ENCODE measurements at regions not wholly inside any gene's neighbourhood (a gene's known extent, or its start where the extent isn't known, plus 50 kb on each side); places are given as distances from the start of the nearest gene placed in this dataset.

DNA sequence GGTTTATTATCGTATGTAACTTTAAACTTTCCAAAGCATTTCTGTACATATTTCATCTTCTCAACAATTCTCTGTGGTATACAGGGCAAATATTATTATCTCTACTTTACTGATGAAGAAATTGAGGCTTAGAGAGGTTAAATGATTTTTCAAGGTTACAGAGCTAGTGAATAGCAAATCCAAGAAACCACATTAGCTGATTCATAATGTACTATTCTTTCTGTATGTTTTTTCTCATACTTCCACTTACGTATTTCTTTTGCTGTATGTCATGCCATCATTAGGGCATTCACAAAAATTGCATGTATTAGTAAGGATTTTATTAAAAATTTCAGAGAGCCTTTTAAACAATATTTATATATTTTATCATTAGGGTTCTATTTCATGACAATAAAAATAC, 372.4 kb upstream of the DMAC1 start:
- peaks cover 0 to 2% (median 0%) of the 10 kb centered on the region in 3 donors for H3K4me1 Mint-ChIP-seq
- H3K27ac Mint-ChIP-seq: no peak overlapping the region
- H3K4me3 Mint-ChIP-seq: no peak overlapping the region
- peaks cover 0 to 17% (median 11%) of the 10 kb centered on the region in 3 donors for H3K27me3 Mint-ChIP-seq
- DNase-seq: no peak
- ATAC-seq (ENCODE audit: low read depth in 2 of 2): no peak
- H3K9me3 Mint-ChIP-seq: peaks cover 0 to 2% (median 0%) of the 10 kb centered on the region in 7 donors
- no peaks in the 10 kb centered on the region for H3K36me3 Mint-ChIP-seq

DNA sequence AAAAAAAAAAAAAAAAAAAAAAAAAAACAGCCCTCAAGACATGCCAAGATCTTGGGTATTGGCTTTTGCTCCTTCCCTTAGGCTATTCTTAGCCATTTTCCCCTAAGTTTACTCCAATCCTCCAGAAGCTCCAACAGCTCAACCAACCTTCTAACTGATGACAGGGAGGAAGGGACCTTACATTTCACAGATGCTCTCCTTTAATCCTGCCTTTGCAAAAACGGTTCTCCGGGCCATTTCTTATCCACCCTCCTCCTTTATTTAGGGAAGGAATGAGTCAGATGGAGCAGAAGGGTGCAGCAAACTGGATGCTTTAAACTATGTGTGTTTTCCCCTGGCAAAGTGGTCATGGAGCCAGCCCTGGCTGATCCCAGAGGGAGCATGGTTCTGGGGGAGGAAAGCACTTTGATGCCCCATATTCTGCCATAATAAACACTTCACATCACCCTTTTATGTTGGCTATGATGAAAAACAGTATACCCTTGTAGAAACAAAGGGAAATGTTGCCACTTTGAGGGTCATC, 369.4 kb upstream of the DMAC1 start:
- peaks cover 4 to 25% (median 17%) of the 10 kb centered on the region in 3 donors for H3K27me3 Mint-ChIP-seq
- H3K27ac Mint-ChIP-seq: no peak overlapping the region
- ATAC-seq (ENCODE audit: low read depth in 2 of 2) (no peak), DNase-seq (no peak)
- H3K9me3 Mint-ChIP-seq: peaks cover 0 to 2% (median 0%) of the 10 kb centered on the region in 7 donors
- H3K36me3 Mint-ChIP-seq: no peaks in the 10 kb centered on the region
- no peak overlapping the region for H3K4me3 Mint-ChIP-seq
- peaks cover 0 to 2% (median 0%) of the 10 kb centered on the region in 3 donors for H3K4me1 Mint-ChIP-seq

DNA sequence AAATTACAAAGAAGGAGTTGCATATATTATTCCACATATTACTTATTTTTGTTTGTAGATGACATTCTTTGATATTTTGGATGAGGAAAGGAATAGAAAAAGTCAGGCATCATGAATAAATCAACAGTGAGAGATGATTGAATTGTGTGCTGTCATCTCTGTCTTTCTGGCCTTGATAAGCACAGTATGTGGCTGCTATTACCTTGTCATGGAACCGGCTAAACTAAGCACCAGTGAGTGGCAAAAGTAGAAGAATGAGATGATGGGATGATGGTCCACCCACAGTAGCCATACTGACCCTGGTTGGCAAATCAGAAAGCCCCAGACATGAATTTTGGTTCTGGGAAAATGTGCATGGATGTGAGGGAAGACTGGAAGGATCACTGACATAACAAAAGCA, 361.2 kb upstream of the DMAC1 start:
- peak overlapping the region in 1 of 6 donors; percentile 4 for H3K27ac Mint-ChIP-seq
- H3K9me3 Mint-ChIP-seq: peaks cover 0 to 2% (median 0%) of the 10 kb centered on the region in 7 donors
- H3K4me1 Mint-ChIP-seq: peaks cover 8 to 12% (median 8%) of the 10 kb centered on the region in 3 donors

DNA sequence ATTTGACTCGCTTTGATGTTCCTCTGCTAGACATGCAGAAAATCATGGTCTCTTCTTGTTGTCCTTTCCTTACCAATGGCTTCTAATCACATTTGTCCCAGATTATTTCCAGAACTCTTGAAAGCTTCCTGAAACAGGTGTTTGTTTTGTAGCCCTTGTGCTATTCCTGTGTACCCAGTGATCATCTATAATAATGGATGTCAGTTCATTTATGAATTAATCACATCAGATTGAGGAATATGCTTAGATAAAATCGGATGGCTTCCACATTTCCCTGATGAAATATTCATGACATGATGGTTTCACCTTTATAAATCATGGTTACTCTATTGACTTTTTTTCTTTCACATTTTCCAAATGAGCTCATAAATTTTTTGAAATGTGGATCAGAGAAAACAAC, 359.0 kb upstream of the DMAC1 start:
- DNase-seq (no peak), ATAC-seq (ENCODE audit: low read depth in 2 of 2) (no peak)
- Mint-ChIP-seq H3K36me3 (no peaks in the 10 kb centered on the region), H3K27me3 (no peaks in the 10 kb centered on the region), H3K4me3 (no peak overlapping the region), H3K27ac (no peak overlapping the region), H3K4me1 (peaks cover 12 to 14% (median 12%) of the 10 kb centered on the region in 3 donors), H3K9me3 (peaks cover 0 to 2% (median 0%) of the 10 kb centered on the region in 7 donors)

More for the DNA sequence above, 361.2 kb upstream of the DMAC1 start:
- Mint-ChIP-seq H3K4me3 (no peak overlapping the region), H3K27me3 (no peaks in the 10 kb centered on the region), H3K36me3 (no peaks in the 10 kb centered on the region)
- no peak for ATAC-seq (ENCODE audit: low read depth in 2 of 2)
- no peak for DNase-seq

DNA sequence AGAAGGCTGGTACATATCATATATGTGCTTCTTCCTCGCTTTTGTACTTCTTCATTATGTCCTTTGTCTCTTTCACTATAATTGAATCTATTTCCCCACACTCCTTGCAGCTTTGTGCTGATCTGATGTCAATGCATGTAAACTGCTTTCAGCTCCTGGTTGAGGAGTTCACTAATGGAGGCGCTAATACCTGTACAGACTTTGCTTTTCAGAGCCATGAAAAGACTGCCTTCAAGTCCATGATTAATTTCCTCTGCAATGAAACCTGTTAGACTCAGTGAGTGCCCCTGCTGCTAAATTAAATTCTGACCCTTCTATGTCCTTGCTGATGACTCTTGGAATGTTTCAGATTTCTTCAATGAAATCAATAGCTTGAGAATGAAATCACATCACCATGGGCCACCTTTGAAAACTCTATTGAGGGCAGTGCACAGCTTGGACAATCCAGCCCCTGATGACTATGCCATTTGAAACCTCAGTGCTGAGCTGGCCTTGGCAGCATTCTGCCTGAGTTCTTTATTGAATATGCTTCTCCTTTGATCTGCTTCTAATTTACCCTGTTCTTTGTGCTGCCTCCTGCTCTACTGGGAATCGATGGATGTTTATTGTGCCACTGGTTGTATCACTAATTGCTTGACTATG, 358.2 kb upstream of the DMAC1 start:
- ATAC-seq (ENCODE audit: low read depth in 2 of 2) (no peak), DNase-seq (no peak)
- Mint-ChIP-seq H3K27ac (peak overlapping the region in 1 of 6 donors; percentile 58), H3K4me3 (no peak overlapping the region), H3K9me3 (peaks cover 0 to 5% (median 2%) of the 10 kb centered on the region in 7 donors), H3K4me1 (peaks cover 12 to 14% (median 12%) of the 10 kb centered on the region in 3 donors), H3K27me3 (no peaks in the 10 kb centered on the region), H3K36me3 (no peaks in the 10 kb centered on the region)

DNA sequence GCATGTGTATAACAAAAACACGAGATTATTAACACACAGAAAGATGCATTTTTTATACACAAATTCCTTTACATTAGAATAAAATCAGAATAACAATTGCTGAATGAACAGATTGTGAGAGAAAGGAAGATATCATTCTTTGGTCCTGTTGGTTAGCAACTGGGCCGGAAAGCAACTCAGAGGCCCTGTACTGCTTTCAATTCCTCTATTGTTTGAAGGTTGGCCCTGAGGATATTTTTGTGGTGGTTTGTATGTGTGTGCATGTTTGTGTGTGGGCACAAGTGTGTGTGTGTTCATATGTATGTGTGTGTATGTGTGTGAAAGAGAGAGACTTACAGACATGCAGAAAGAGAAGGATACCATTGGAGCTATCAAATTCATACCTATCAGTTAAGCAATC, 356.8 kb upstream of the DMAC1 start:
- peaks cover 0 to 3% of the 10 kb centered on the region in 2 donors for H3K36me3 Mint-ChIP-seq
- ATAC-seq (ENCODE audit: low read depth in 2 of 2) (peak; percentile 89 to 98), DNase-seq (peak; percentile 33)
- H3K27ac Mint-ChIP-seq: peak overlapping the region in 3 of 6 donors; percentile 10 to 60 (median 14)
- H3K27me3 Mint-ChIP-seq: no peaks in the 10 kb centered on the region
- peaks cover 12 to 14% (median 12%) of the 10 kb centered on the region in 3 donors for H3K4me1 Mint-ChIP-seq
- H3K9me3 Mint-ChIP-seq: peaks cover 0 to 13% (median 6%) of the 10 kb centered on the region in 7 donors
- H3K4me3 Mint-ChIP-seq: no peak overlapping the region

DNA sequence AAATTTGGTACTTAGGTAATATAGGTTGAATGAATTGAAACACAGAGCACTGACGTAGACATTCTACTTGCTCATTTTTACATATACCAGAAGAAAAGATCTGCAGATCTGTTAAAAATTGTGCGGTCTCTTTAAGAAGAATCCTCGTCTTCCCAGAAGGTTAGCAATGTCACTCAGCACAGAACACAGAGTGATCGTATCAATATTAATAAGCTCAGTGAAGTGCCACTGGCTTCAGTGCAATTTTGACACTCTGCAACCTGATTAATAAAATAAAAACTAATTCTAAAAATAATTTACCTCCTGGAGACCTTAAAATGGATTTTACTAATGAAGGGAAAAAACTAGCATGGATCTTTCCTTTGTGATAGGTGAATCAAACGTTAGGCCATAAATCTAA, 356.1 kb upstream of the DMAC1 start:
- H3K9me3 Mint-ChIP-seq: peaks cover 0 to 19% (median 12%) of the 10 kb centered on the region in 7 donors
- peaks cover 4 to 10% of the 10 kb centered on the region in 2 donors for H3K36me3 Mint-ChIP-seq
- no peak overlapping the region for H3K27ac Mint-ChIP-seq
- ATAC-seq (ENCODE audit: low read depth in 2 of 2) (no peak), DNase-seq (no peak)
- peaks cover 12 to 14% (median 12%) of the 10 kb centered on the region in 3 donors for H3K4me1 Mint-ChIP-seq
- H3K27me3 Mint-ChIP-seq: no peaks in the 10 kb centered on the region
- H3K4me3 Mint-ChIP-seq: no peak overlapping the region

DNA sequence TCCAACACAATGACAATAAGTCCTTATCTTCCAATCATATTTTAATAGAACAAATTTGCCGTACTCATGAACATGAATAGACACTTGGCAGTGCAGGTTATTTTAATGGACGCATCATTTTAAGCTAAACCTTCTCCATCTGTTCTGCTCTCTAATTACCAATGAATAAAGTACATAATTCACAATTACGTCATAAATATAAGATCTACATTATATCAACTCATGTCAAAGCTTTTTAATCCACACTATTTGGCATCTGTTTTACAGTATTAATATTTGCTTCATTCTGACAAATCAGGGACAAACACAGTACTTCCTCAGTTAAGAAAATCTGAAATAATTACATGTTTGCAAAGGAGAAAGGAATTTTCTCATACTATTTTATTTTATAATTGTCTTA, 344.1 kb upstream of the DMAC1 start:
- Mint-ChIP-seq H3K27me3 (peaks cover 0 to 16% (median 14%) of the 10 kb centered on the region in 3 donors), H3K4me3 (no peak overlapping the region), H3K9me3 (peaks cover 0 to 3% (median 0%) of the 10 kb centered on the region in 7 donors), H3K36me3 (peaks cover 0 to 6% of the 10 kb centered on the region in 2 donors), H3K27ac (no peak overlapping the region), H3K4me1 (no peaks in the 10 kb centered on the region)
- DNase-seq (no peak), ATAC-seq (ENCODE audit: low read depth in 2 of 2) (no peak)

DNA sequence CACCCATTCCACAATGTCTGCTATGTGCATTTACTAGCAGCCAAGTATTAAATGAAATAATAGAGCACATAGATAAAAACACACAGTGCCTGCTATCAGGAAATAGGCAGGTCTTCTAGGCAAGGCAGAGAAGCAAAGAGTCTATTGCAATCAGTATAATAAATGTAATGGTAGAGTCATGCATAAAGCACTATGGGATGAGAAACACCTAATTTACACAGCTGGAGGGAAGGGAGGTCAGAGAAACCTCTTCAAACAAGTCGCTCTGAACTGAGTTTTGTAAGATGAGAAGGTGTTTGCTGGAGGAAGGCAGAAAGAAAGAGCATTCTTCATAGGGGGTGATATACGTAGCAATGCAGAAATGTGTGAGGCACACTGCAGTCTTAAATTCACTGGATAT, 341.0 kb upstream of the DMAC1 start:
- Mint-ChIP-seq H3K9me3 (peaks cover 0 to 3% (median 0%) of the 10 kb centered on the region in 7 donors), H3K4me3 (no peak overlapping the region), H3K27me3 (peaks cover 0 to 6% (median 0%) of the 10 kb centered on the region in 3 donors), H3K4me1 (peaks cover 0 to 11% (median 5%) of the 10 kb centered on the region in 3 donors), H3K27ac (no peak overlapping the region), H3K36me3 (no peaks in the 10 kb centered on the region)
- ATAC-seq (ENCODE audit: low read depth in 2 of 2) (no peak), DNase-seq (no peak)

DNA sequence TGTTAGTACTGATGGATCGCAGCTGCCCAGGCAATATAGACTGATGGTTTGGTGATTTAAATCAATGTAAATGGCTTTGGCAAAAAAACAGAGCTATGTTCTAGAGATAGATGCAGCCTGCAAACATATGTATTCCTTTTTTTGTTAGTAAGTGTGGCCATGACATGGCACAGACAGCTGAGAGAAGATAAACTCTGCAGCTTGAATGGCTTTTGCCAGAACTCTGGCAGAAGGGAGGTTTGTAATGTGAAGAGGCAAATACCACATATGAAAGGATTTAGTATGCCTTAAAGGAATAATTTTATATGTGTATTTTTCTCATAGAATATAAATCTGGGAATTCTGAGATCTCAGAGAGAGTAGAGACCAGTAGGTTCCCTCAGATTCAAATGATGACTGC, 340.2 kb upstream of the DMAC1 start:
- H3K27me3 Mint-ChIP-seq: peaks cover 0 to 6% (median 0%) of the 10 kb centered on the region in 3 donors
- no peaks in the 10 kb centered on the region for H3K36me3 Mint-ChIP-seq

DNA sequence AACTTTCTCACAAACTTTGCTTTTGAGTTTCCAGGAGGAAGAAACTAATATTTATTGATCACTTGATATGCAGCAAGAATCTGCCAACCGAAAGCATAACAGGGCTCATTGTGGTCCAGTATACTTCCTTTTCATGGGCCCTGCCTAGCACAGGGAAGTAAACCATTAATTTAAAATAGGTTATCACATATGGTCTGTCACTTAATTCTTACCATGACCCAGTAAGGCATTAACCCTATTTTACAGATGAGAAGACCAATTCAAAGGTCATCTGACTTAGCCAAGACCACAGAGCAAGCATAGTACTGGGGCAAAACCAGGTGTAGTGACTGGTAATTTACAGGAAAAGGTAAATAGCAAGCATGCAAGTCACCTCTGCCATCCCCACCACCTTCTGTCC, 336.9 kb upstream of the DMAC1 start:
- Mint-ChIP-seq H3K27ac (no peak overlapping the region), H3K4me1 (peaks cover 0 to 11% (median 8%) of the 10 kb centered on the region in 3 donors), H3K4me3 (no peak overlapping the region), H3K36me3 (no peaks in the 10 kb centered on the region), H3K9me3 (peaks cover 0 to 3% (median 0%) of the 10 kb centered on the region in 7 donors), H3K27me3 (peaks cover 0 to 6% (median 0%) of the 10 kb centered on the region in 3 donors)
- DNase-seq: no peak
- ATAC-seq (ENCODE audit: low read depth in 2 of 2): no peak

More for the DNA sequence above, 340.2 kb upstream of the DMAC1 start:
- Mint-ChIP-seq H3K9me3 (peaks cover 0 to 3% (median 0%) of the 10 kb centered on the region in 7 donors), H3K4me1 (peaks cover 0 to 11% (median 5%) of the 10 kb centered on the region in 3 donors), H3K4me3 (no peak overlapping the region), H3K27ac (no peak overlapping the region)
- ATAC-seq (ENCODE audit: low read depth in 2 of 2): no peak
- no peak for DNase-seq

DNA sequence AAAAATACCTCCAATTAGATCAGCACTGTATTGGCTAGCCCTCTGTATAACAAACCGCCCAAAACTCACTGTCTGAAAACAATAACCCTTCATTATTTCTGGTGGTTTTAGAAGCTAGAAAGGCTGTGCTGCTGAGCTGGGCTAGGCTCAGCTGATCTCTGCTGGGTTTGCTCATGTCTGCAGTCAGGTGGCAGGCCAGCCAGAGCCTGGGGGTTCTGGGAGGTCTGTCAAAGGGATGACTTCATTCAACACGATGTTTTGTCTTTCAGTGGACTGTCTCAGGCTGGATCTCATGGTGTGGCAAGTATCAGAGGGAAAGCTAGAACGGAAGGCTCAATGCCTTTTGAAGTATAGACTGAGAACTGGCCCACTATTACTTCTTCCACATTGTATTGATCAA, 335.1 kb upstream of the DMAC1 start:
- no peak overlapping the region for H3K27ac Mint-ChIP-seq
- H3K9me3 Mint-ChIP-seq: no peaks in the 10 kb centered on the region
- ATAC-seq (ENCODE audit: low read depth in 2 of 2): no peak
- H3K4me3 Mint-ChIP-seq: no peak overlapping the region
- no peaks in the 10 kb centered on the region for H3K36me3 Mint-ChIP-seq
- DNase-seq: no peak
- H3K27me3 Mint-ChIP-seq: no peaks in the 10 kb centered on the region
- peaks cover 0 to 11% (median 8%) of the 10 kb centered on the region in 3 donors for H3K4me1 Mint-ChIP-seq

DNA sequence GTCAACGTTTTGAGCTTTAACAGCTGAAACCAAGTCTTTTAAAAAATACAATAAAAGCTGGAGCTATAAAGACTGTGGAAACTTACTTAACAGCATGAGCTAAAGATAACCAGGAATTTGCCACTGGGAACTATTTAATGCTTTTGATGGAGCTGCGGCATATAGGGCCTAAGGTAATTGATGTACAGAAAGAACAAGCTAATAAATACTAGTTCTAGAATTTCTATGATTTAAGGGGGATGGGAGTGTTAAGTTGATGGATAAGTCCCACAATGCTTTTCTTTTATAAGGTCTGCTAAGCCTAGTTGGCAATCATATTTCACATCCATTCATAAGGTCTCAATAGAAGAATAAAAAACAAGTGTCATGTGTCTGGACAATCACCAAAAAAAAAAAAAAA, 334.0 kb upstream of the DMAC1 start:
- H3K27ac Mint-ChIP-seq: no peak overlapping the region
- no peaks in the 10 kb centered on the region for H3K9me3 Mint-ChIP-seq
- no peak overlapping the region for H3K4me3 Mint-ChIP-seq
- peaks cover 0 to 3% (median 0%) of the 10 kb centered on the region in 3 donors for H3K27me3 Mint-ChIP-seq
- no peak for DNase-seq
- no peaks in the 10 kb centered on the region for H3K36me3 Mint-ChIP-seq
- ATAC-seq (ENCODE audit: low read depth in 2 of 2): no peak
- peaks cover 0 to 11% (median 8%) of the 10 kb centered on the region in 3 donors for H3K4me1 Mint-ChIP-seq

DNA sequence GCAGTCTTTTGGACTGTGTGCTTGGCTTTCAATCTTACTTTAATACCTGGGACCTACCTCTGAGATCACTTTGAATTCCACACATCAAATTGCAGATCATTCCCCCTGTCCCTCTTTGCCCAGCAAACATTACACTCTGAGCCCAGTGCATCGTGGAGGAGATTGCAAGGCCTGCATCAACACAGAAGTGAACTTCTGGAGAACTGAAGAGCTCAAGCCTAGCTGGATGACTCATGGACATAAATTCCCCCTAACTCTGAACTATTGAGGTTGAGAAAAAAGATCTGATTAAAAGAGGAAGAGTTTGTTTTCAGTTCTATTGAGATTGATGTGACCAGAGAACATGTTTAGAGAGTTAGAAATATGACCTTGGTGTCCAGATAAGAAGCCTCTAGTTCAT, 316.0 kb upstream of the DMAC1 start:
- ATAC-seq (ENCODE audit: low read depth in 2 of 2) (no peak), DNase-seq (no peak)
- peaks cover 5 to 18% (median 14%) of the 10 kb centered on the region in 3 donors for H3K4me1 Mint-ChIP-seq
- H3K4me3 Mint-ChIP-seq: no peak overlapping the region
- peaks cover 0 to 4% of the 10 kb centered on the region in 2 donors for H3K36me3 Mint-ChIP-seq
- peaks cover 0 to 2% (median 0%) of the 10 kb centered on the region in 7 donors for H3K9me3 Mint-ChIP-seq
- H3K27ac Mint-ChIP-seq: peak overlapping the region in 2 of 6 donors; percentile 0 to 3
- no peaks in the 10 kb centered on the region for H3K27me3 Mint-ChIP-seq
